Ishikawa (cell line): ENCODE measurements at regions not wholly inside any gene's neighbourhood (a gene's known extent, or its start where the extent isn't known, plus 50 kb on each side); places are given as distances from the start of the nearest gene placed in this dataset.

Experiments used
- CEBPB ChIP-seq: IDR thresholded peaks from 2 replicates; pipeline ENCODE4 v1.6.1; 2012
- CREB1 ChIP-seq: IDR thresholded peaks from 2 replicates; pipeline ENCODE4 v1.6.1; 2012; ENCODE audit warnings: low read depth
- EGR1 ChIP-seq: IDR thresholded peaks from 2 replicates; pipeline ENCODE4 v1.6.1; 2012
- EP300 ChIP-seq: IDR thresholded peaks from 2 replicates; pipeline ENCODE4 v1.6.1; 2012; ENCODE audit warnings: borderline replicate concordance
- FOXM1 ChIP-seq: IDR thresholded peaks from 2 replicates; pipeline ENCODE4 v1.6.1; 2012; ENCODE audit warnings: low read depth, borderline replicate concordance
- MAX ChIP-seq: IDR thresholded peaks from 2 replicates; pipeline ENCODE4 v1.6.1; 2012
- NFIC ChIP-seq: IDR thresholded peaks from 2 replicates; pipeline ENCODE4 v1.6.1; 2012
- RAD21 ChIP-seq: IDR thresholded peaks from 2 replicates; pipeline ENCODE4 v1.6.1; 2012; ENCODE audit warnings: low read depth
- REST ChIP-seq: IDR thresholded peaks from 2 replicates; pipeline ENCODE4 v1.6.1; 2012; ENCODE audit warnings: low read depth, mild to moderate bottlenecking
- TAF1 ChIP-seq: IDR thresholded peaks from 2 replicates; pipeline ENCODE4 v1.6.1; 2012; ENCODE audit warnings: low read depth, mild to moderate bottlenecking
- TCF12 ChIP-seq: IDR thresholded peaks from 2 replicates; pipeline ENCODE4 v1.6.1; 2012; ENCODE audit warnings: low read depth
- TEAD4 ChIP-seq: IDR thresholded peaks from 2 replicates; pipeline ENCODE4 v1.6.1; 2012
- YY1 ChIP-seq: IDR thresholded peaks from 2 replicates; pipeline ENCODE4 v1.6.1; 2012; ENCODE audit warnings: low read depth
- ZBTB7A ChIP-seq: IDR thresholded peaks from 2 replicates; pipeline ENCODE4 v1.6.1; 2012; ENCODE audit warnings: low read depth
- TF ChIP-seq, protein P1 (sequence below): IDR thresholded peaks from 2 replicates; pipeline ENCODE4 v1.6.1; 2012

- no peak for TF ChIP-seq RAD21
- TF ChIP-seq EP300: no peak
- TF ChIP-seq, protein P1, sequence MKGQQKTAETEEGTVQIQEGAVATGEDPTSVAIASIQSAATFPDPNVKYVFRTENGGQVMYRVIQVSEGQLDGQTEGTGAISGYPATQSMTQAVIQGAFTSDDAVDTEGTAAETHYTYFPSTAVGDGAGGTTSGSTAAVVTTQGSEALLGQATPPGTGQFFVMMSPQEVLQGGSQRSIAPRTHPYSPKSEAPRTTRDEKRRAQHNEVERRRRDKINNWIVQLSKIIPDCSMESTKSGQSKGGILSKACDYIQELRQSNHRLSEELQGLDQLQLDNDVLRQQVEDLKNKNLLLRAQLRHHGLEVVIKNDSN: no peak
- no peak for TF ChIP-seq NFIC
- no peak for TF ChIP-seq ZBTB7A
- TF ChIP-seq FOXM1: no peak
- no peak for TF ChIP-seq TCF12
- TF ChIP-seq TAF1: no peak
- TF ChIP-seq REST: no peak
- TF ChIP-seq TEAD4: no peak
- TF ChIP-seq YY1: no peak
- TF ChIP-seq MAX: no peak
- no peak for TF ChIP-seq CEBPB
These were observed 141.0 kb upstream of the KCTD1 start for GRCh38 chr18:26689226-26689879.

- TF ChIP-seq TCF12 (no peak), CEBPB (no peak), NFIC (no peak), RAD21 (no peak), MAX (no peak), ZBTB7A (no peak), TEAD4 (no peak)
These were observed 138.2 kb upstream of the KCTD1 start for GRCh38 chr18:26686532-26686931.

- no peak for TF ChIP-seq ZBTB7A
- no peak for TF ChIP-seq FOXM1
- no peak for TF ChIP-seq NFIC
- TF ChIP-seq TCF12: no peak
- TF ChIP-seq EGR1: no peak
- no peak for TF ChIP-seq CREB1
- no peak for TF ChIP-seq CEBPB
- no peak for TF ChIP-seq TEAD4
- TF ChIP-seq EP300: no peak
- TF ChIP-seq RAD21: no peak
- TF ChIP-seq, protein P1: no peak
- TF ChIP-seq YY1: no peak
These were observed 137.2 kb upstream of the KCTD1 start for GRCh38 chr18:26685438-26686157.

DNA sequence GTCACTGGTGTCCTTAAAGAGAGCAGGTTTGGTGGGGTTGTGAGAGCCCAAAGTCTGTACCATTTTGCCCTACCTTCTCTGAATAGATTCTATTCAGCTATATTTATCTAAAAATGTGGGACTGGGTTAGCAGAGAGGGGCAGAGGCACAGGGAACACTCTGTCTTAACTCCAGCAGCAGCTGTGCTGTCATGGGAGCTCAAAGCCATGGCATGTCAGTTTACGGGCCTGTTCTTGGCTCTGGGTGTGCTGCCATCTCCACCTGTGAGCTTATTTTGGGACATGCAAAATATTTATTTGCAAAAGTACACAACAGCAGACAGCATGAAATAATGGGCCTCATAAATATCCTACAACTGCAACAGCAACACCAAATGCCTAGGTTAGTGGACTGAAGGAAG, 129.6 kb upstream of the KCTD1 start:
- no peak for TF ChIP-seq CREB1
- no peak for TF ChIP-seq ZBTB7A
- TF ChIP-seq FOXM1: no peak
- no peak for TF ChIP-seq EGR1
- TF ChIP-seq REST: no peak
- no peak for TF ChIP-seq TAF1
- no peak for TF ChIP-seq MAX
- no peak for TF ChIP-seq EP300
- TF ChIP-seq NFIC: no peak
- TF ChIP-seq TCF12: no peak
- TF ChIP-seq, protein P1: no peak
- no peak for TF ChIP-seq YY1
- no peak for TF ChIP-seq TEAD4
- TF ChIP-seq RAD21: no peak
- no peak for TF ChIP-seq CEBPB

DNA sequence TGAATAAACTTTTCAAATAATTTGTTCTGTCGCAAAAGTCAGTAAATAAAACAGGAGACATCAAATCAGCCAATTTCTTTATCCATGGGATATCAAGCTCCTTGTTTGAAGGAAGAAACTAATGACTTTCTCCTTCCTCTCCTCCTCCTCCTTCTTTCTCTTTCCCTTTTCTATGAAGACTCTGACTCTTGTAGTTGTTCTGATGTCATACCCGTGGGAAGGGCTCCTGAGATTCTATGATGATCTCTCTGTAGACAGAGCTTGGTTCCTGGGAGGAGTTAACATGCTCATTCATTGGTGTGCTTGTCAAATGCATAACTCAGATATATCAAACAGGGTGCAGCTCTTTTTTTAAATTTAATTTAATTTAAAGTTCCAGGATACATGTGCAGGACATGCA, 118.7 kb upstream of the KCTD1 start:
- TF ChIP-seq YY1 (no peak), TAF1 (no peak), EGR1 (no peak), TEAD4 (no peak), REST (no peak), FOXM1 (no peak), TCF12 (no peak), CREB1 (no peak), MAX (no peak), EP300 (no peak), RAD21 (no peak)
- TF ChIP-seq, protein P1: no peak
